ENCODE measurements at regions not wholly inside any gene's neighbourhood (a gene's known extent, or its start where the extent isn't known, plus 50 kb on each side); places are given as distances from the start of the nearest gene placed in this dataset.

- DNase-seq (ENCODE audit: low spot score in 2 of 2), result no peak
- H3K9me3 ChIP-seq, result no peaks in the 10 kb centered on the region
- H3K4me1 ChIP-seq, result no peaks in the 10 kb centered on the region
- TF ChIP-seq CTCF (IDR thresholded peaks at IDR 0.05), result no peak
- no peak for TF ChIP-seq POLR2A (IDR thresholded peaks at IDR 0.05)
- no peak for TF ChIP-seq EP300 (IDR thresholded peaks at IDR 0.05)
- H3K36me3 ChIP-seq, result no peaks in the 10 kb centered on the region
- peaks cover 0 to 2% of the 10 kb centered on the region in 2 donors for H3K27me3 ChIP-seq
- WGBS, 2 donors, result 59 to 76% methylated on average over 4 of the region's 4 CpGs
- no peak overlapping the region for H3K4me3 ChIP-seq
- no peak overlapping the region for H3K27ac ChIP-seq
Observed at GRCh38 chr7:131741446-131741845, 185.0 kb upstream of the PODXL start.

GRCh38 chr7:131737746-131738465 is 181.5 kb upstream of the PODXL start:
- Histone ChIP-seq H3K27ac (no peak overlapping the region), H3K4me3 (no peak overlapping the region), H3K4me1 (peaks cover 0 to 5% (median 0%) of the 10 kb centered on the region in 4 donors), H3K36me3 (no peaks in the 10 kb centered on the region), H3K9me3 (no peaks in the 10 kb centered on the region), H3K27me3 (peaks cover 0 to 2% of the 10 kb centered on the region in 2 donors)
- DNase-seq (ENCODE audit: low spot score in 2 of 2), result no peak
- no peak for TF ChIP-seq EP300 (IDR thresholded peaks at IDR 0.05)
- no peak for TF ChIP-seq POLR2A (IDR thresholded peaks at IDR 0.05)
- 67 to 70% methylated on average over 25 of the region's 25 CpGs for WGBS, 2 donors

- H3K27me3 ChIP-seq, result peaks cover 0 to 2% of the 10 kb centered on the region in 2 donors
- H3K4me3 ChIP-seq, result no peak overlapping the region
- H3K27ac ChIP-seq, result no peak overlapping the region
- no peak for TF ChIP-seq POLR2A (IDR thresholded peaks at IDR 0.05)
- no peak for TF ChIP-seq EP300 (IDR thresholded peaks at IDR 0.05)
- no peak for TF ChIP-seq CTCF (IDR thresholded peaks at IDR 0.05)
- no peaks in the 10 kb centered on the region for H3K36me3 ChIP-seq
- peaks cover 0 to 5% (median 0%) of the 10 kb centered on the region in 4 donors for H3K4me1 ChIP-seq
- DNase-seq (ENCODE audit: low spot score in 2 of 2), result peak in 1 of 2 donors; percentile 25
- H3K9me3 ChIP-seq, result no peaks in the 10 kb centered on the region
- 9 to 21% methylated on average over 5 of the region's 5 CpGs for WGBS, 2 donors
Observed at GRCh38 chr7:131735101-131735500, 178.7 kb upstream of the PODXL start.

GRCh38 chr7:131733604-131734003 is 177.2 kb upstream of the PODXL start:
- H3K27ac ChIP-seq, result no peak overlapping the region
- no peaks in the 10 kb centered on the region for H3K36me3 ChIP-seq
- peaks cover 0 to 5% (median 0%) of the 10 kb centered on the region in 4 donors for H3K4me1 ChIP-seq
- no peak for DNase-seq (ENCODE audit: low spot score in 2 of 2)
- peaks cover 0 to under 1% of the 10 kb centered on the region in 2 donors for H3K27me3 ChIP-seq
- WGBS, 2 donors, result 76 to 83% methylated on average over 6 of the region's 6 CpGs
- no peak overlapping the region for H3K4me3 ChIP-seq
- TF ChIP-seq CTCF (IDR thresholded peaks at IDR 0.05) (no peak), POLR2A (IDR thresholded peaks at IDR 0.05) (no peak)
- peaks cover 0 to 10% (median 0%) of the 10 kb centered on the region in 4 donors for H3K9me3 ChIP-seq

- DNase-seq (ENCODE audit: low spot score in 2 of 2), result no peak
- 92 to 93% methylated on average over 2 of the region's 2 CpGs for WGBS, 2 donors
- Histone ChIP-seq H3K27me3 (no peaks in the 10 kb centered on the region), H3K4me1 (no peaks in the 10 kb centered on the region), H3K9me3 (peaks cover 0 to 10% (median 0%) of the 10 kb centered on the region in 4 donors), H3K4me3 (no peak overlapping the region), H3K27ac (no peak overlapping the region), H3K36me3 (no peaks in the 10 kb centered on the region)
- no peak for TF ChIP-seq CTCF (IDR thresholded peaks at IDR 0.05)
- TF ChIP-seq EP300 (IDR thresholded peaks at IDR 0.05), result no peak
- TF ChIP-seq POLR2A (IDR thresholded peaks at IDR 0.05), result no peak
Observed at GRCh38 chr7:131727189-131727588, 170.8 kb upstream of the PODXL start.
